ENCODE measurements at regions not wholly inside any gene's neighbourhood (a gene's known extent, or its start where the extent isn't known, plus 50 kb on each side); places are given as distances from the start of the nearest gene placed in this dataset.

GRCh38 chr4:67275179-67275750 is 270.0 kb downstream of the CENPC start:
- ChIA-PET POLR2A (no interaction called here), CTCF (ENCODE audit: low intra/inter-chr PET ratio, low total read pairs) (no interaction called here)
- no TSS peak for BruUV-seq (replicated peaks)
- Histone ChIP-seq H2AFZ (ENCODE audit: low read length) (no peak overlapping the region), H3K9me3 (ENCODE audit: low read length) (no peaks in the 10 kb centered on the region), H4K20me1 (ENCODE audit: insufficient read depth, low read length) (no peaks in the 10 kb centered on the region), H3K27ac (ENCODE audit: extremely low read length, insufficient read depth, low read length) (no peak overlapping the region), H3K9ac (ENCODE audit: insufficient read depth, low read depth, low read length) (no peak overlapping the region), H3K27me3 (ENCODE audit: control insufficient read depth in 1 of 2, insufficient read depth in 2 of 2, low read length in 2 of 2) (no peaks in the 10 kb centered on the region), H3K36me3 (replicated peaks in 1 of 2; ENCODE audit: control insufficient read depth in 1 of 2, insufficient read depth in 2 of 2, low read length in 2 of 2) (no peaks in the 10 kb centered on the region), H3K79me2 (ENCODE audit: insufficient read depth, low read length) (no peaks in the 10 kb centered on the region), H3K4me1 (ENCODE audit: insufficient read depth, low read length) (no peaks in the 10 kb centered on the region), H3K4me2 (ENCODE audit: low read depth, low read length) (no peak overlapping the region), H3K4me3 (replicated peaks in 1 of 3; ENCODE audit: insufficient read depth in 1 of 3, low read depth in 2 of 3, low read length in 3 of 3) (no peak overlapping the region)
- intact Hi-C loops (cut with micrococcal nuclease; ENCODE audit: unreplicated experiment) (no loop called here), in situ Hi-C loops (cut with HindIII; ENCODE audit: extremely low pct_ligation_motif_present, low pct_unique_long_range_greater_than_20kb) (no loop called here)
- TF ChIP-seq, protein P1, sequence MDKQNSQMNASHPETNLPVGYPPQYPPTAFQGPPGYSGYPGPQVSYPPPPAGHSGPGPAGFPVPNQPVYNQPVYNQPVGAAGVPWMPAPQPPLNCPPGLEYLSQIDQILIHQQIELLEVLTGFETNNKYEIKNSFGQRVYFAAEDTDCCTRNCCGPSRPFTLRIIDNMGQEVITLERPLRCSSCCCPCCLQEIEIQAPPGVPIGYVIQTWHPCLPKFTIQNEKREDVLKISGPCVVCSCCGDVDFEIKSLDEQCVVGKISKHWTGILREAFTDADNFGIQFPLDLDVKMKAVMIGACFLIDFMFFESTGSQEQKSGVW (CRISPR knock-in tag; IDR thresholded peaks at IDR 0.05; ENCODE audit: borderline replicate concordance) = no peak
- TF ChIP-seq CREB3 (CRISPR knock-in tag; IDR thresholded peaks at IDR 0.05) (no peak), ZUFSP (CRISPR knock-in tag; IDR thresholded peaks at IDR 0.05; ENCODE audit: borderline replicate concordance) (no peak), ZKSCAN1 (IDR thresholded peaks at IDR 0.05; ENCODE audit: low read length) (no peak), ZNF713 (CRISPR knock-in tag; IDR thresholded peaks at IDR 0.05) (no peak), RORA (CRISPR knock-in tag; IDR thresholded peaks at IDR 0.05) (no peak), HOXA7 (CRISPR knock-in tag; IDR thresholded peaks at IDR 0.05) (no peak), NFKB2 (CRISPR knock-in tag; IDR thresholded peaks at IDR 0.05; ENCODE audit: borderline replicate concordance) (no peak), AGO1 (IDR thresholded peaks at IDR 0.05; ENCODE audit: low read depth, low read length, poor library complexity, severe bottlenecking) (no peak), CCAR2 (optimal IDR thresholded peaks at IDR 0.05; ENCODE audit: low read depth, low read length) (no peak), ZNF18 (CRISPR knock-in tag; IDR thresholded peaks at IDR 0.05; ENCODE audit: insufficient replicate concordance) (no peak), TAF1 (CRISPR knock-in tag; IDR thresholded peaks at IDR 0.05) (no peak), YY1 (IDR thresholded peaks at IDR 0.05; ENCODE audit: insufficient read depth, insufficient replicate concordance, low read depth, low read length) (no peak), ZNF746 (CRISPR knock-in tag; IDR thresholded peaks at IDR 0.05) (no peak), RELA (CRISPR knock-in tag; IDR thresholded peaks at IDR 0.05) (no peak)
- TF ChIP-seq, protein P2, sequence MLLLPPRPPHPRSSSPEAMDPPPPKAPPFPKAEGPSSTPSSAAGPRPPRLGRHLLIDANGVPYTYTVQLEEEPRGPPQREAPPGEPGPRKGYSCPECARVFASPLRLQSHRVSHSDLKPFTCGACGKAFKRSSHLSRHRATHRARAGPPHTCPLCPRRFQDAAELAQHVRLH (CRISPR knock-in tag; IDR thresholded peaks at IDR 0.05; ENCODE audit: borderline replicate concordance, low read depth) = no peak
- DNase-seq (ENCODE audit: low spot score) (no peak), ATAC-seq (no peak), FAIRE-seq (no peak)
- 50% methylated on average over 4 of the region's 11 CpGs for WGBS (ENCODE audit: low lambda C conversion rate)

Measured in HepG2 (cell line).